Stimulated activated naive CD8-positive, alpha-beta T cell treated with anti-CD3 and anti-CD28 coated beads, Interleukin-15, Interleukin-2, amounts not matched to agents 100 U/mL and 50 U/mL, for 24 hours (primary cell): ENCODE measurements at regions not wholly inside any gene's neighbourhood (a gene's known extent, or its start where the extent isn't known, plus 50 kb on each side); places are given as distances from the start of the nearest gene placed in this dataset.

ENCODE experiments used
- ATAC-seq: fragments of 150-1000 bp; cut with Tn5 transposase; one replicate; pipeline ENCODE4 v1.10.0; 2021
- DNase-seq: peaks from one replicate; pipeline ENCODE4 v3.0.0; 2021

DNA sequence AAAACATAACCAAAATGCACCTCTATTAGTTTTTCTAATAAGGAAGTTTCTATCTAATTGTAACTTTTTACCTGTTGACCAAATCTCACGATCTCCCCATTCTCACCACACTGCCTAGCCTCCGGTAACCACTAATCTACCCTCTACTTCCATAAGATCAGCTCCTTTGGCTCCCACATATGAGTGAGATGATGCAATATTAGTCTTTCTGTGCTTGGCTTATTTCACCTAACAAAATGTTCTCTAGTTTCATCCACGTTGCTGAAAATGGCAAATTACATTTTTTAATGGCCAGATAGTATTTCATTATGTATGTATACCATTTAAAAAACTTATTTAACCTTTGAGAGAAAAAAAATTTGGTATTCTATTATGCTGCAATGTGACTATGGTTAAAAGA is 379.0 kb upstream of the NXPH2 start:
- no peak for DNase-seq
- ATAC-seq: no peak

DNA sequence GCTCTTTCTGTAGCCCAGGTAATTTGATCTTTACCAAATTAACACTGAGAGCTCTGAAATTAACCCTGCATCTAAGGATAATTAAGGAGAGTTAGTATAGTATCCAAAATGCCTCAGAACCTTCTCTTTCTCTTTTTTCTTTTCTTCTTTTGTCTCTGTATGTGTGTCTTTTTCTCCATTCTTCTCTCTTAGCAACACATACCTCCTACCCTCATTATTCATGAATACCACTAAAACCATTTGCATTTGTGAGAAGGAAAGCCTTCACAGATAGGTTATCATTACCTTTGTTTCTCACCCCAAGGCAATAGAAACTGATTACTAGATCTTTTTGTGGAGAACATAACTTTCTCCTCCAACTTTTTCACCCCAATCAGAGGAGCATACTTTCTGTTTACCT is 376.5 kb upstream of the NXPH2 start:
- DNase-seq: no peak
- ATAC-seq: no peak

DNA sequence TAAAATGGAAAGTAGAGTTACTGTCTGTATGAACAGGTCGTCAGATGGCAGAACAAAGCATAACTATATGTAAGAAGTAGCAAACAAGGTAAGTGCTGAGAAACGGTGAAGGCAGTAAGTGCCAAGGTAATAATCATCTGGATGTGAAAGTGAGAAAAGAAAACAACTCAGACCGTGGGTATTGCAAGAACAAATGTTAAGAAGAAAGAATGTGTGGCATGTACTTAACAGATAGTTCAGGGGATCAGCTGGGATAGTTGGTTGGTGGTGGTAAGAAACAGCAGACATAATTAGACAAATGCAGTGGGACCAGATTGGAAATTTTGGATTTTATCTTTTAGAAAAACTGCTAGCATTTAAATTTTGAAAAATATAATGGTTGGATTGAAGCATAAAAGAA is 375.8 kb upstream of the NXPH2 start:
- no peak for ATAC-seq
- no peak for DNase-seq

DNA sequence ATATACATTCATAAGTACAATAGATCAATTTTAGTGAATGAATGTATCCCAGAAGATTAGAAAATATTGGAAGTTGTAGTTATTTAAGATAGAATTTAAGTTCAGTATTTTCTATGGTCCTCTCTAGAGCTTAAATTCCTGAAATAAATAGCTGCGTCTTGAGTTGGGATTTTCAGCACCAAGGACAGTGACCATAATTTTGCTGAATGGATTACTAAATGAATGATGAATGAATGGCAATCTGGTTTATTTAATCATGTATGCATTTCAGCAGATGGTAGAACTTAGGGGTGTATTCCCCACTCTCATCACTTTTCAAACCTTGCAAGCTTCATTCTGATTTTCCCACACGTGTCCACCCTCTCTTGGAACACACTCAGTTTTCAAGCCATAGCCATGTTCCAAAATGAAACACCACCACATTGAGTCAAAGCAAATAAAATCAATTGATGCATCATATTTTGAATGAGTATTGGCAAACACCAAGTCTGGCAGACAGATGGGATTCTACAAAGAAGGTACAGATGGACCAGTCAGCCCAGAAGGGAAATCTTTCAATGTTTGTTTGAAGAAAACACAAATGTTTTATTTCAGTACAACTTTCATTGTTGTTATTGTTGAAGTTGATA is 362.2 kb upstream of the NXPH2 start:
- no peak for DNase-seq
- ATAC-seq: no peak

DNA sequence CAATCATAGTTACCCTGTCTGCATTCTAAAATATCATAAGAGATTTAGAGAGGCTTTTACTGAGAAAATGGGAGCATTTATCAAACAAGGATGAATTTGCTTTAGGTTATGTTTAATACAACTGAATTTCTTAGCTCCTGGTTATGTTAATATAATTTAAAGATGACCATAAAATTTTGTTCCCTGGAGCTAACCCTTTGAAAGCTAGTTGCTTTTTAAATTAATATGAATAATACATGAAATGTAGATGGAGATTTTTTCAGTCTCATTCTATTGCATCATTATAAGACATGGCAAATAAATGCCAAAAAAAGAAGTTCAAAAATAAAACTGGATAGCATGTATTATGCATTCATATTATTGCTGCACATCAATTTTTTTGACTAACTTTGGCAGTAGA is 344.1 kb upstream of the NXPH2 start:
- ATAC-seq (no peak), DNase-seq (no peak)

- no peak for DNase-seq
- no peak for ATAC-seq
Observed at GRCh38 chr2:139123795-139124194, 343.6 kb upstream of the NXPH2 start.

GRCh38 chr2:139122711-139123158 is 342.5 kb upstream of the NXPH2 start:
- no peak for ATAC-seq
- DNase-seq: no peak

DNA sequence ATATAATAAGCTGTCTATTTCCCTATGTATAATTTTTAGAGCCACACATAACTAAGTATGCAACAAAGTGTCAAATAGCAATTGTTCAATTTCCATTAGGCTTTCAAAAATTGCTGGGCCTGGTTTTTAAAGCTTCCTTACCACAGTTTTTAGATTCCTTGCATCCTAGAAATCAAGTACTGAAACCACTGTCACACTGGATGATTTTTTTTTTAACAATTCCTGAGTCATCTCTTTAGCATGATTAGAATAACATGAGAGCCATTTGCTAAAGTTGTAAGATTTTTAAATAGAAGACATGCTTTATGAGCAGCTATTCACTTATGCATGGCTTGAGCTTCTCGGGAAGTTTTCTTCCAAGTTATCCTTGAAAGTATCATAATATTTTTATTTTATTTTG is 319.5 kb upstream of the NXPH2 start:
- DNase-seq (no peak), ATAC-seq (no peak)

- no peak for ATAC-seq
Observed at GRCh38 chr2:139098961-139099360, 318.8 kb upstream of the NXPH2 start.

GRCh38 chr2:139083121-139083520 is 302.9 kb upstream of the NXPH2 start:
- no peak for ATAC-seq
- no peak for DNase-seq

More at GRCh38 chr2:139098961-139099360, 318.8 kb upstream of the NXPH2 start:
- DNase-seq: no peak

GRCh38 chr2:139080244-139080643 is 300.1 kb upstream of the NXPH2 start:
- no peak for DNase-seq
- ATAC-seq: no peak

- no peak for ATAC-seq
- DNase-seq: no peak
Observed at GRCh38 chr2:139079311-139079710, 299.1 kb upstream of the NXPH2 start.

DNA sequence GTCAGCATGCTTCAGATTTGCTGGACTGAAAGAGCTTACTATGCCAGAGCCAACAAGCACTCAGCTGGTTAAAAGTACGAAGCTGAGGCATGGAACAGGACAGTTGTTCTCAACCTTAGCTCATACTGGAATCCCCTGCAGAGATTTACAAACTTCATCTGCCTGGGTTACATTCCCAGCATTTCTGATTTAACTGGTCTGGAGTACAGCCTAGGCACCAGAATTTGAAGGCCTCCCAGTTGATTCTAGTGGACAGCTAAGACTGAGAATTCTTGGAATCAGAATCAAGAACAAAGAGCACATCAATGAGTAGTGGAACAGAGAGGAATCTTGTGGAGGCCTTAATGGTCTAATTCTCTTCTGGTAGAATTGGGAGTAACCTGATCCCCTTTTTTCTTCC is 298.2 kb upstream of the NXPH2 start:
- no peak for DNase-seq
- no peak for ATAC-seq

DNA sequence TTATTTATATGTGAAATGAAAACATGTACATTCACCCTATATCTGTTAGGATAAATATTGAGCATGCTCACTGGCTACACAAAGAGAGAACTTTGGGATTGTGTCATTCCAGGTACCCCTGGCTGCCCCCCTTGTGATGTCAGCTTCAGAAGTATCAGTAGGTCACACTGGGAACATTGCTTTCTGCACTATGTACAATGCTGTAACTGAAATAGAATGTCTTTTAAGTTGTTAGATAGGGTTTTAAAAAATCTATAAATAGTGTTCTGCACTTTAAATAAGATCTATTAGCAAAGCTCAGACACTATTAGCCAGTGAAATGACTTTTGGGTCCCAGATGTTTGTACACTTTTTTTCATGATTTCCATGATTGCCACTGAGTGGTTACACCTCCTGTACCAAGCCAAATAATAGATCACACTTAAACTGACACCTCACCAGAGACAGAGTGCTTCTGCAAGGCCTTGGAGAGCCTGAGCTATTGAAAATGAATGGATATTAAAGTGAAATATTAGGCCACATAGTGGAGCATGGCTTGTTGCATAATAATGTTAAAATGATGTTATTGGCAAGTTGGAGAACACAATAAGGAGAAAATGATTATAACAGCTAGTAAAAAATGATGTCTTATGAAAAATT is 297.0 kb upstream of the NXPH2 start:
- ATAC-seq: no peak
- DNase-seq: no peak

GRCh38 chr2:139067874-139068273 is 287.7 kb upstream of the NXPH2 start:
- ATAC-seq: no peak
- no peak for DNase-seq

DNA sequence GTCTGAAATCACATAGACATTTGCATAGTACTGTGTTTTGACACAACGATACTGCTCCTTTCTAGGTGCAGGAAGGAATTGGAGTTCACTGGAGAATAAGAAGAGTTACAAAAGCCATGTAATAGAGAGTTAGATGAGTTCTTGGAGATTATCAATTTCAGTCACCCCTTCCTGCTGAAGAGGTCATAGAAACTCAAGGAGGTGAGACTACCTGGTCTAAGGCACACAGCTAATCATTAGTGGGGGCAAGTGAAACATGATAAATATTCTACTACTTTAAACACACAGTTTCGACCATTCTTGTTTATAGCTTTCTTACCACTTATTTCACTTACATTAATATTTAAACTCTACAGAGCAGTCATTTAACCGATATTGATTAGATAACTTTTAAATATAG is 286.9 kb upstream of the NXPH2 start:
- ATAC-seq: no peak
- no peak for DNase-seq

- DNase-seq: no peak
- ATAC-seq: no peak
Observed at GRCh38 chr2:139064159-139064558, 284.0 kb upstream of the NXPH2 start.

DNA sequence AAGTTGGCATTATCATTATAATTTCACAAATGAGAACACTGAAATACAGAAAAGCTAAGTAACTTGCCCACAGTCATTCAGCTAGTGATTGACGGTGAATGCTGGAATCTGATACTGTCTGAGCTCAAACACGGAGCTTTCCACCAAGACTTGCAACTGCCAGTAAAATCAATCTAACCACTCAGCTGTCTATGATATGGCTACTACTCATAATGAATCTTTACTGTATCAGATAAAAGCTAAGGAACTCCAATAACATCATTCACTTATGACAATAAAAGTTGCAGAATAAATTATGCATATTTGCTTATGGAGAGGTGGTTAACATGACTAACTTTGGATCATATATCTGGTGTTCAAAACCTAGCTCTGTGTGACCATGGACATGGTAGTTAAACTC is 279.4 kb upstream of the NXPH2 start:
- ATAC-seq: no peak

DNA sequence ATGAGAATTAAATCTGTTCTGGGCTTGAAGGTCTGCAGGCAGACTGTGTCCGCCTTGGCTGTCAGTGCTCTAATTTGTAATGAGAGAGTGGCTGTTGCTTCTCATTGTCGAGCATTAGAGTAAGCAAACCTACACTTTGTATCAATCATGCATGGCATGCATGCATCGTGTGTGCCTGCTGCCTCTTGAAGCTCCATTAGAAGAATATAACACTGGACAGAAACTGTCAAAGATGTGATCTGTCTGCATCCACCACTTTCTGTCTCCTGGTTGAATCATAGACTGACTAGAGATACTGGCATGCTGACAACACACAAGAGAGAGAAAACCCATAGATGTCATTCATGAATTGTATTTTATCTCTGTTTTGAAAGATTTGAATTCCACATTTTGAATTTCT is 275.0 kb upstream of the NXPH2 start:
- ATAC-seq (no peak), DNase-seq (no peak)

More for the DNA sequence above, 279.4 kb upstream of the NXPH2 start:
- DNase-seq: no peak

DNA sequence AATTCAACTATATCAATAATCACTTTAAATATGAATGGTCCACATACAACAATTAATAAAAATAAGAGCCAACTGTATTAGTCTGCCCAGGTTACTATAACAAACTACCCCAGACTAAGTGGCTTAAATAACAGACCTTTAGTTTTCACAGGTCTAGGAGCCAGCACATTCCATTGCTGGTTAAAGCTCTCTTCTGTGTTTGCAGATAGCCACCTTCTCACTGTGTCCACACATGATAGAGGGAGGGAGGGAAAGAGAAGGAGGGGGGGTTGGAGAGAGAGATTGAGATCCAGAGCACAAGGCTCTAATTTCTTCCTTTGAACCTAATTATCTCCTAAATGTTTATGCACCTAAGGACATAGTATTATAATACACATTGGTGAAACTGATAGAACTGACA is 267.8 kb upstream of the NXPH2 start:
- DNase-seq (no peak), ATAC-seq (no peak)

DNA sequence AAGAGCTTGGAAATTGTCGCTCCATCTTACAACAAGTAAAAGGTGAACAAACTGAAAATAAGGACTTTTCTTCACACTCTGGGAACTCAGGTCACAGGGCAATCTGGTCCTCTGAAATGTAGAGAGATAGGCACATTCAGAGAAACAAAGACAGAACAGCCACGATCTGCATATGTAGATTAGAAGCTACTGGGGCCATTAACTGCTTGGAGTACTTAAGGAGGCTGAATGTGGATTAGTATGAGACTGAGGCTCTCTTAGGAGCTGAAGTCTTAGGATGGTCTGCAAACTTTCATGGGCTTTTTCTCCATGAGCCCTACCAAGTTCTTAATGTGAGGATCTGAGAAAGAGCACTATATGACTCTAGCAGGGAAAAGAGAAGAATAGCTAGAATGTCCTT is 265.3 kb upstream of the NXPH2 start:
- no peak for ATAC-seq
- no peak for DNase-seq

DNA sequence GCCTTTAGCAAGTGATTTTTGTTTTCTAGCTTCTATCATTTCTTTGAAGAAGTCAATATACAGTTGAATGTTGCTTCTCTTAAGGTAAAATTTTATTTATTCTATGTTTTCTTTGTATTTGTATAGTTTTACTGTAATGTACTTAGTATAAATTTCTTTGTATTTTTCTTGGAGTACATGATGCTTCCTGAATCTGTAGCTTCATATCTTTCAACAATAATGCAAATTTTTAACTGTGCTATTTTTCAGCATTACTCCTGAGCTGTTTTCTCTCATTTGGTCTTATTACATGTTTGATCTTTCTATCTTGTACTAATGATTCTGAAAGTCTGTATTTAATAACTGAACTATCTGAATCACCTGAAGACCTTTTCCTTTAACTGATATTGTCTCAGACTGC is 253.9 kb upstream of the NXPH2 start:
- DNase-seq: no peak
- no peak for ATAC-seq

DNA sequence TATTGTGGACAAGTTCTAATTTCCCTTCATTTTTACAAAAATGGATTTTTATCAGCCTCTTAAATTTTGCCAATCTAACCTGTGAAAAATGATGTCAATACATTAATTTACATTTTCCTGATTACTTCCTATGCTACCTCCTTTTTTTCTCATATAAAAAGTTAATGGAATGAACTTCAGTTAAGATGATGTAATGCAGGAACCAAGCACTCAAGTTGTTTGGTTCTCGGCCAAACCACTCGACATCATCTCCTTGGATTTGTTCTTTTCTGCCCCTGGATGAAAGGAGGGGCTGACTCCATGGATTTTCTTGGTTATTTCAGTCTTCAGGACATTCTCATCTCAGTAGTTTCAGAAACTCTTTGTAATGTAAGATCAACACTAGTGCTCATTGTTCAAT is 253.1 kb upstream of the NXPH2 start:
- ATAC-seq (no peak), DNase-seq (no peak)

DNA sequence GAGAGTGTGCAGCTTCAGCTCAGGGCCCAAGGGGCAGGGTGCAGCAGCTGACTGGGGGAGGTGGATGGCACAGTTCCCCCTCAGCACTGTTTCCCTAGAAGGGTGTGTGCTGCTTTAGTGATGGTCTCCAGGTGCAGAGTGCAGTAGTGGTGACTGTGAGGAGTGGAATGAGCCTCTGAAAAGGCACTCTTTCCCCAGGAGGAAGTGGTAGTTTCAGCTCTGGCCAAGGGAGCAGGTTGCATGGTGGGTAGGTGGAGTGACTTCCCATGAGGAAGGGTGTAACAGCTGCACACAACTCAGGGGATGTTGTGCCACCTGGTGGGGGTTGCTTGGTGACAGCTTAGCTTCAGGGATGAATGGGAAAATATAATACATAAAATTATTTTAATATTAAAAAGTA is 251.5 kb upstream of the NXPH2 start:
- no peak for DNase-seq
- ATAC-seq: no peak
